ENCODE measurements at regions not wholly inside any gene's neighbourhood (a gene's known extent, or its start where the extent isn't known, plus 50 kb on each side); places are given as distances from the start of the nearest gene placed in this dataset.

DNA sequence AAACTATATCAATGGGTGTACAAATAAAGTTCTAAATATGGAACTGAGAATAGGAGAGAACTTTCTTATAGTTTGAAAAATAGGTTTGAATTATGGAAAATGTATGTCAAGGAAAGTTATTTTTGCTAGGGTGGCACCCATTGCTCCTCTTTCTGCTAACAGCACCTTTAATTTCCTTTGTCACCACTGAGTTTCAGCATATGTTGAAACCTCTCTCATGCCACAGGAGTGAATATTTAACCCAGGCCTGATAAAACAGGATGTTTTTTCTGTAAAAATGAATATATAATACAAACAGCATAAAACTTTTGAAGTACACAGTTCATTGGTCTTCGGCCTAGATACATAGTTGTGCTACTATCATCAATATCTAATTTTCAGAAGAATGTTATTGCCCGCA lies 385.5 kb upstream of the ANO5 start:
- FAIRE-seq (no peak), ATAC-seq (no peak), DNase-seq (ENCODE audit: low spot score) (no peak)
- H3K4me3 ChIP-seq (replicated peaks in 1 of 3; ENCODE audit: insufficient read depth in 1 of 3, low read depth in 2 of 3, low read length in 3 of 3), result no peak overlapping the region
- no peak overlapping the region for H3K9ac ChIP-seq (ENCODE audit: insufficient read depth, low read depth, low read length)
- intact Hi-C loops (cut with micrococcal nuclease; ENCODE audit: unreplicated experiment) (no loop called here), in situ Hi-C loops (cut with HindIII; ENCODE audit: extremely low pct_ligation_motif_present, low pct_unique_long_range_greater_than_20kb) (no loop called here)
- WGBS (ENCODE audit: low lambda C conversion rate), result 50% methylated on average over 2 of the region's 2 CpGs
- no peaks in the 10 kb centered on the region for H4K20me1 ChIP-seq (ENCODE audit: insufficient read depth, low read length)
- H3K4me1 ChIP-seq (ENCODE audit: insufficient read depth, low read length), result no peaks in the 10 kb centered on the region
- H3K4me2 ChIP-seq (ENCODE audit: low read depth, low read length), result no peak overlapping the region
- BruUV-seq (replicated peaks), result no TSS peak
- TF ChIP-seq, protein P1, sequence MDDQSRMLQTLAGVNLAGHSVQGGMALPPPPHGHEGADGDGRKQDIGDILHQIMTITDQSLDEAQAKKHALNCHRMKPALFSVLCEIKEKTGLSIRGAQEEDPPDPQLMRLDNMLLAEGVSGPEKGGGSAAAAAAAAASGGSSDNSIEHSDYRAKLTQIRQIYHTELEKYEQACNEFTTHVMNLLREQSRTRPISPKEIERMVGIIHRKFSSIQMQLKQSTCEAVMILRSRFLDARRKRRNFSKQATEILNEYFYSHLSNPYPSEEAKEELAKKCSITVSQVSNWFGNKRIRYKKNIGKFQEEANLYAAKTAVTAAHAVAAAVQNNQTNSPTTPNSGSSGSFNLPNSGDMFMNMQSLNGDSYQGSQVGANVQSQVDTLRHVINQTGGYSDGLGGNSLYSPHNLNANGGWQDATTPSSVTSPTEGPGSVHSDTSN (CRISPR knock-in tag; IDR thresholded peaks at IDR 0.05; ENCODE audit: borderline replicate concordance), result no peak
- TF ChIP-seq, protein P2, sequence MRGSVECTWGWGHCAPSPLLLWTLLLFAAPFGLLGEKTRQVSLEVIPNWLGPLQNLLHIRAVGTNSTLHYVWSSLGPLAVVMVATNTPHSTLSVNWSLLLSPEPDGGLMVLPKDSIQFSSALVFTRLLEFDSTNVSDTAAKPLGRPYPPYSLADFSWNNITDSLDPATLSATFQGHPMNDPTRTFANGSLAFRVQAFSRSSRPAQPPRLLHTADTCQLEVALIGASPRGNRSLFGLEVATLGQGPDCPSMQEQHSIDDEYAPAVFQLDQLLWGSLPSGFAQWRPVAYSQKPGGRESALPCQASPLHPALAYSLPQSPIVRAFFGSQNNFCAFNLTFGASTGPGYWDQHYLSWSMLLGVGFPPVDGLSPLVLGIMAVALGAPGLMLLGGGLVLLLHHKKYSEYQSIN (CRISPR knock-in tag; IDR thresholded peaks at IDR 0.05; ENCODE audit: borderline replicate concordance), result no peak
- TF ChIP-seq ZSCAN21 (CRISPR knock-in tag; IDR thresholded peaks at IDR 0.05; ENCODE audit: borderline replicate concordance), result no peak
- no peak for TF ChIP-seq FOSL1 (CRISPR knock-in tag; IDR thresholded peaks at IDR 0.05; ENCODE audit: borderline replicate concordance)
- TF ChIP-seq CCAR2 (optimal IDR thresholded peaks at IDR 0.05; ENCODE audit: low read depth, low read length), result no peak
- TF ChIP-seq, protein P3, sequence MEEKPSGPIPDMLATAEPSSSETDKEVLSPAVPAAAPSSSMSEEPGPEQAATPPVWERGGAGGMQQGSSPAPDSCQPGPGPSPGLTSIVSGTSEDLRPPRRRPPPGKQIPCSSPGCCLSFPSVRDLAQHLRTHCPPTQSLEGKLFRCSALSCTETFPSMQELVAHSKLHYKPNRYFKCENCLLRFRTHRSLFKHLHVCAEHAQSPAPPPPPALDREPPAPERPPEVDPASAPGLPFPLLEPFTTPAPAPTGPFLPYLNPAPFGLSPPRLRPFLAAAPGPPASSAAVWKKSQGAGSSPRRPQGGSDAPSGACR (CRISPR knock-in tag; IDR thresholded peaks at IDR 0.05), result no peak
- TF ChIP-seq ZNF263 (CRISPR knock-in tag; IDR thresholded peaks at IDR 0.05), result no peak
- TF ChIP-seq U2AF2 (IDR thresholded peaks at IDR 0.05; ENCODE audit: low read depth, low read length), result no peak
- TF ChIP-seq ZFP41 (CRISPR knock-in tag; IDR thresholded peaks at IDR 0.05; ENCODE audit: borderline replicate concordance), result no peak
- no peak for TF ChIP-seq SRY (CRISPR knock-in tag; IDR thresholded peaks at IDR 0.05)
- no peak for TF ChIP-seq GTF2F1 (IDR thresholded peaks at IDR 0.05; ENCODE audit: low read length)
- TF ChIP-seq U2AF1 (optimal IDR thresholded peaks at IDR 0.05; ENCODE audit: low read depth, low read length), result no peak
- no peak for TF ChIP-seq FOXA1 (IDR thresholded peaks at IDR 0.05)
- TF ChIP-seq FOXA1 (CRISPR knock-in tag; IDR thresholded peaks at IDR 0.05), result no peak
- TF ChIP-seq KDM6A (CRISPR knock-in tag; IDR thresholded peaks at IDR 0.05; ENCODE audit: low read depth), result no peak
- no peak for TF ChIP-seq ZNF792 (CRISPR knock-in tag; IDR thresholded peaks at IDR 0.05)
- no peak for TF ChIP-seq SATB2 (CRISPR knock-in tag; IDR thresholded peaks at IDR 0.05)
- ChIA-PET POLR2A (no interaction called here), CTCF (ENCODE audit: low intra/inter-chr PET ratio, low total read pairs) (no interaction called here)
- H2AFZ ChIP-seq (ENCODE audit: low read length), result no peak overlapping the region
- no peaks in the 10 kb centered on the region for H3K36me3 ChIP-seq (replicated peaks in 1 of 2; ENCODE audit: control insufficient read depth in 1 of 2, insufficient read depth in 2 of 2, low read length in 2 of 2)
- no peak overlapping the region for H3K27ac ChIP-seq (ENCODE audit: extremely low read length, insufficient read depth, low read length)
- H3K9me3 ChIP-seq (ENCODE audit: low read length), result peaks cover 70% of the 10 kb centered on the region
- H3K79me2 ChIP-seq (ENCODE audit: insufficient read depth, low read length), result no peaks in the 10 kb centered on the region
- no peaks in the 10 kb centered on the region for H3K27me3 ChIP-seq (ENCODE audit: control insufficient read depth in 1 of 2, insufficient read depth in 2 of 2, low read length in 2 of 2)
